Epithelial cell of prostate (primary cell): ENCODE measurements at regions not wholly inside any gene's neighbourhood (a gene's known extent, or its start where the extent isn't known, plus 50 kb on each side); places are given as distances from the start of the nearest gene placed in this dataset.
"Not testable (repeated sequence)": the region's sequence is repeated elsewhere in the genome, so short reads cannot be mapped to it uniquely, and the experiment has no call there.

Source experiments
- DNase-seq: peaks from one replicate; pipeline ENCODE4 v3.0.0-alpha.2; 2011; ENCODE audit warnings: low read depth, low spot score
- H3K27ac ChIP-seq: fragments of 450-650 bp; 2 replicates; pipeline ENCODE4 v1.5.1; 2017; ENCODE audit warnings: mild to moderate bottlenecking

DNA sequence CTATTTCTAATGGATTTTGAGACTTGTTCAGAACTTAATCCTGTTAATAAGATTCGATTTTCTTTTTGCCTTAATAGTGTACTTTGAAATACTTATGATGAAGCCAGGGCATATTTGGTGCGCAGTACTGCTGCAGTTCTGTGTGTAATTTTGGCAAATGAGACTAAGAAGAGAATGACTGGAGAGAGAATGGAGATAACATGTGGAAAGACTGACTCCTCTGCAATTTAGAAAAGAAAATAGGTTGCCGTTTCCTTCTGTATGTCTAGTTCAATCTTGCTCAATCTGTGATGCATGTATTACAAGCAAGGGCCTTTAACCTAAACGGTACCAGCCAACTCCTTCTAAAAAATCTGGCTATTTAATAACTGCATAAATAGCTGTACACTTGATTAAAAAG lies 285.1 kb upstream of the CDH11 start:
- H3K27ac ChIP-seq: no peak overlapping the region

DNA sequence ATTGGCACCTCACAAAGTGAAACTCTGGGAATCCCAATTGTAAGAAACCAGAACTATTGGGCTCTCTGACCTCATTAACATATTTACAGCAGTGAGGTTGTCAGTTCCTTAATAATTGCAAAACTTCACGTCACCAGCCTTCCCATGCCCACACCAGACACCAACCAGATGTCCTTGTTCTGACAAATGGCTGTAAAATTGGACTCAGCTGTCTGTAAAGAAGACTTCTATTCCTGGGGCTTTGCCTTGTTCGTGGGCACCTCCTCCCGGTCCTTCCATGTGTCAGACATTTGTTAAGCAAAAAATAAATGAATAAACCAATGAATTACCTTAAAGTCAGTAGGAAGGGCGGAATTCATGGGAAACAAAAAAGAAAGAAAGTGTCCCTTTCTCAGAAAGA lies 284.3 kb upstream of the CDH11 start:
- H3K27ac ChIP-seq: no peak overlapping the region
- DNase-seq: no peak

More for the DNA sequence above, 285.1 kb upstream of the CDH11 start:
- DNase-seq: no peak

DNA sequence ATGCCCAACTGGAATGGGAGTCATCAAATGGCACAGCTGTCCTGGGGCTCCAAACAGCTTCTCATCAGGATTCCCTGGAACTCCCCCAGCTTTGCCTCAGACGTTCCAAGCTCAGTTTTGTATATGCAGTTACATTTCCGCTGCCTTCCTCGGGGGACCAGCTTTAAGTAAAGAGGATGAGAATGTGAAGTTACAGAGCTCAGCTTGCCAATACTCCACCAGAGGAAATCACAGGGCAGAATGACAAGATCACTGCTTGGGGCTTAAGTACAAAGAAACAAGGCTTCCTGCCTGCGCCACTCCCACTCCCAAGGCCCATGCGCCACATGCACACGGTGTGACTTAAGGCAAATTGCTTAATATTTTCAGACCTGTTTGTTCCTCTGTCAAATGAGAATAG lies 272.4 kb upstream of the CDH11 start:
- no peak for DNase-seq
- H3K27ac ChIP-seq: no peak overlapping the region

DNA sequence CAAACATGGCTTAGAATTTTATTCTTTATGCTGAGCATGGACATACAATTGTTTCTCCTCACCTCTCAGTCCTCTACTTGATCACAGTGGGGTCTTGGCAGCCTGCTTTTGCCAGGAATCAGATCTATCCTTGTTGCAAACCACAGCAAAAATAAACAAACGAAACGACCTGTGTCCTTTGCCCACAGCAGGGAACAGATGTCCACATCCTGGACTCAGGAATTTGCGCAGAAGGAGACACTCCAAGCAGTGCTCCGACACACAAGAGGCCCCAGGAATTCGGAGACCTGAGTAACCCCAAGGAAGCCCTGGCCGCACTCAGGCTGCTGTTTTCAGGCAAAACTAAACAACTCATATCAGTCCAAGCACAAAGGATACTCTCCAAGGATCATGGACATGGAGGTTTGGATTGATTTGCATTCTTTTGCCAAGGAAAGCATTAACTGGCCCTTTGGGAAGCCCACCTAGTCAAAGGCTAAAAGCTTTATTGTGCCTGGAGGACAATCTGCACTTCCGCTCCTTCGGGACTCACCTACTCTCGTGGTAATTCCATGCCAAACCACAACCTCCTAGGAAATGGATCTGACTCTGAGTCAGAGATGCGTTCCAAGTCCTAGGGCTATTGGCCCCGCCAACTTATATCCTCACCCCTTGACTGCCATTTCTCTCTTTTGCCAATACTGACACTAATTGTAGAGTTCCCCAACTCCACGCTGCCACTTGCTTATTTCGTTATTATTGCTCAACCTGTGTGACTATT lies 271.1 kb upstream of the CDH11 start:
- DNase-seq: no peak

DNA sequence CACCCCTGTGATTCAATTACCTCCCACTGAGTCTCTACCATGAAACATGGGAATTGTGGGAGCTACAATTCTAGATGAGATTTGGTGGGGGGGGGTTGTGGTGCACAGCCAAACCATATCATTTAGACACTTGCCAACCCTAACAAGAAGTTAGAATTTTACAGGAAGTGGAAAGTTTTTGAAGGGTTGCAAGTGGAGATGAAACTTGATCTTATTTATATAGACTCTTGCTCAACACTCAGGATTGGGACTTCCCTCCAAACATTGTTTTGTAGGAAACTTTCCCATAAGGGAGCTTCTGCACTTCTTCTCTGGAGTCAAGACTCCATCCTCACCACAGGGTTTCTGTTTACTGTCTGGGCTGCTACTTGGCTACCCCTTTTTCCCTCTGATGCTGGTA lies 266.7 kb upstream of the CDH11 start:
- DNase-seq: no peak
- no peak overlapping the region for H3K27ac ChIP-seq

More for the DNA sequence above, 271.1 kb upstream of the CDH11 start:
- no peak overlapping the region for H3K27ac ChIP-seq

DNA sequence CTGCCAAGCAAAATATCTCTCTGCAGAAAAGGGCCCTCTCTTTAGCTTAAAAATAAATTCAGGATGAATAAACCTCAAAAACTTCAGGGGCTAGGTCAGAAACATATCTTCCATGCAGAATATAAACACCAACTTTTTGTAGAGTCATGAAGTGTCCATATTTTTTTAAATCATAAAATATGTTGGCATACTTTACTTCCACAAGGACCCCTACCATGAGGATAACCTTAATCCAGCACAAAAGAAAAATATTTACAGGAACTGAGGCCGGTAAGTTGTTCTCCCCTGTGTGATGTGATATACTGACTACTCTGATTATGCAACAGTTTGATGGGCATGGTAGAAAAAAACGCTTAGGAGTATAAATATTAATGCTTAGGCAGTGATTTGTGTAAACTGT lies 264.8 kb upstream of the CDH11 start:
- no peak for DNase-seq
- H3K27ac ChIP-seq: no peak overlapping the region

DNA sequence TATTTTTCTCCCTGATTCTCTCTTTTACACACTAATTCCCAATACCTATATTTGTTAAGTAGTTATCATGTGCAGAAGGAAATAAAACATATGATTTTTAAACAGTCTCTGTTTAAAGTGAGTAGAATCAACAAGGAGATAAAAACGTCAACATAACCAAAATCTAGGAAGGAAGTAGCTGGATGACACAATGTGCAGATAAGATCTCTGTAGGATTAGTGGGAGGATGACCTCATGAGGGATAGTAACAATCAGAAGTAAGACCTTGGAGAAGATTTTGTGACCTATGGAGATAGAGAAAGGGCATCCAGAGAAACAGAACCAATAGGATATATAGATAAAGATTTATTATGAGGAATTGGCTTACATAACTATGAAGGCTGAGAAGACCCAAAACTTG lies 262.6 kb upstream of the CDH11 start:
- DNase-seq: no peak
- no peak overlapping the region for H3K27ac ChIP-seq

DNA sequence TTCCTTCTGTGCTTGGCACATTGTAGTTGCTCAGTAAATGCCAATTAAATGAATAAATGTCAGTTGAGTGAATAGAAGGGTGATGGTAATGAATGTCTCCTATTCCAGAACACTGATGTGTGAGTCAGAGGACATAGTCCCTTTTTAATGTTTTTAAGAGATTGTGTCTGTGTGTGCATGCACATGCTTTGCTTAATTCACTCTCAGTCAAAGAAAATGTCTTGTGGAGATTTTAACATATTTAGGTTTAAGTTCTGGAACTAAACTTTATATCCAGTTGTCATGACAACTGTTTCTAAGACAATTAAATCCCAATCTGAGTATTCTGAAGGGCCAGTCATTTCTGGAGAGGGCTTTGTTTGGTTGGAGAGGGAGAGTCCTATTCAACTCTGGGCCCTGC lies 255.3 kb upstream of the CDH11 start:
- peak overlapping the region; percentile 57 for H3K27ac ChIP-seq

DNA sequence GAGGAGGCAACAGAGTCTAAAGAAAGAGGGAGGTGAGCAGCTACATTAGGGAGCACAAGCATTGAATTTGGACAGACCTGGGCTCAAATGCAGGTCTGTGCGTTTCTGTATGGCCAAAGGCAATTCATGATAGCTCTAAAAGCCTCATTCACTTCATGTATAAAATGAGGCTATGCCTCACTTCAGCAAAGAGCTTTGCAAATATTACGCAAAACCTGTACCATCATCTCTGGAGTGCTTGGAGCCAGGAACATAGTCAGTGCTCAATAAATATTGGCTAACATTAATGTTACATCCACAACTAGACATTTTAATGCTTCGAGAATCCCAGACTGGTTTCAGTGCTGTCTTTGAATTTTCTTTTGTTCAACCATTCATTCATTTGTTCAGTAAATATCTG lies 254.7 kb upstream of the CDH11 start:
- H3K27ac ChIP-seq: peak overlapping the region; percentile 57
- DNase-seq: no peak

More for the DNA sequence above, 255.3 kb upstream of the CDH11 start:
- DNase-seq: no peak

DNA sequence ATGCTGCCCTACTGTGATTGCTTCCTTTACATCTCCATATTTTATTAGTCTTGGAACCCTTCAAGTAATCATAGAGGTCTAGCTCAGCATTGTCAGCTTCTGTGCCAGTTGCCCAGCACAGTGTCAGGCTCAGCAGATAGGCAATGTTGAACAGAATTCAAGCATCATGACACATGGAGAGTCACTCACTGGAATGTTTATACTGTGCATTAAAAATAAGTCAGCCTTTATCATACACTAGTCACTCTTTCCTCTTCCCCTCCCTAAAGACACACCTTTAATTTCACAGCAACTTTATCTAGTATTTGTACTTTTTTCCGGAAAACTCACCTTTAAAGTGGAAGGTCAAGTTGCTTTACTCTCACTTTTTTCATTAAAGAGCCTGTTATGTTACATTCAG lies 253.8 kb upstream of the CDH11 start:
- H3K27ac ChIP-seq: peak overlapping the region; percentile 57
- no peak for DNase-seq

DNA sequence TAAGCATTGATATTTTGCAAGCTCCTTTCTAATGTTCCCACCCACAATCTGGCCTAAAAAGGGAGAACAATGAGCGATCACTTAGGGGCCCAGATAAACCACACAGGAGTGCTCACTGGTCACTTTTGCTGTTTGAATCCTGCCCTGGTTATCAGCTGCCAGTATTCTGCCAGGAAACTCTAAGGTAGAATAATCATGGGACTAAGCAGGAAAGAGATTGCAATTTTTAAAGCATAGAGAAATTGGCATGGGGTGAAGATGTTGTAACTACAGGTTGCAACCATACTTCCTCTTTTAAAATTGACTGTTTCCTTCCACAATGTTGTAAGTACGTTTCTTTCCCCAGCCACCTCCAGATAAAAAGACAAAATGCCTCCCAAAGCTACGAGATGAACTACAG lies 251.2 kb upstream of the CDH11 start:
- H3K27ac ChIP-seq: no peak overlapping the region
- DNase-seq: no peak

DNA sequence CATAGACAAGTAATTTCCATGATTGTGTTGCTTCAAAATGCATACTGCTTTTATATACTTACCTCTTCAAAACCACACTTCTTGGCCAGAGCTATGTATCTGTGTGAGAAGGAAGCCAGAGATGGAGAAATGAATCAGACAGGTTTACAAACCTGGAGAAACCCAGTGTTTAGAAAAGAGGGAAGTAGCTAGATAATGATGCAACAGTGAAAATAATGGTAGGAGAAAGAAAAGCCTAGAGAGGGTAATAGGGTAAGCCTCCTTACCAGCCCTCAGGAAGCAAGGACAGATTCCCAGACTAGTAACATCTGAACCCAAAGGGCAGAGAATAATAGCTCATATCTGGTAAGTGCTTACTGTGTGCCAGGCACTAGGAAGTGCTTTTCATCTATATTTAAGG lies 250.3 kb upstream of the CDH11 start:
- H3K27ac ChIP-seq: peak overlapping the region; percentile 12
- no peak for DNase-seq

DNA sequence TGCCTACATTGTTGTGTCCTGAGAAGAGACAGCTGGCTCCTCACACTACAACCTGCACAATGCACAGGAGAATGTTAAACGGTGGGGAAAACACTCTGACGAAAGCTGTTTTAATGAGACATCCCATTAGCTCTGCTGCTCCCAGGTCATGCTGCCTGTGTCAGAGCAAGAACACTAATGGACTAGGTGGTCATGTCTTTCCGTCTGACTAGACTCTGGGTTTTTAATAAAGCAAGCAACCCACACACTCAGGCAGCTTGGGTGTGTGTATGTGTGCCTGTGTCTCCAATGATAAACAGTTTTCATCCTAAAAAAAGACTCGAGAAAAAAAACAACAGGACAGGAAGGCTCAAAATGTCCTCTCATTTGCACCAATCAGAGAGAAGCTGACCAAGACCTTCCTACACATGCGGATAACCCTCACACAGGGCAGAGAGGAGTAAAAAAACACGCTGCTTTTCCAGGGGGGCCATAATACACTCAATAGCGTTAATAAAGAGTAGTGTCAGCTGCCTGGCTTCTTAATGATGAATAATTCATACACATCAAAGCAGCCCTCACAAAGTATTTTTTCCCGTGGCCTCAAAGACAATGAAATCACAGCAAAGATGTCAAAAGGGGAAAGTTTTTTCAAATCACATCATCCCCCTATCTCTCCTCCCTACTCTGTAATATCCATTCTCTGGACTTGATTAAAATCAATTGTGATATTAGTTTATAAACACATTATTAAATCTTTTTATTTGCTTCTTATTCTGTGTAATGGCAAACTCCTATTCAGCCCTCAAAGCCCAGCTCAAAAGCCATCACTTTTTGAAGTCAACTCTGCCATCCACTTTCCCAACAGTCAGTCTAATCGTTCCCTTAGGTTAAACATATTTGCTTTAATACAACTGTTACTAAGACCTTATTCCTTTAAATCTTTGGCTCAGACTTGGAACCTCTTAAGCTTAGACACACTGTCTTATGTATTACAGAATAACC lies 244.2 kb upstream of the CDH11 start:
- H3K27ac ChIP-seq: no peak overlapping the region

DNA sequence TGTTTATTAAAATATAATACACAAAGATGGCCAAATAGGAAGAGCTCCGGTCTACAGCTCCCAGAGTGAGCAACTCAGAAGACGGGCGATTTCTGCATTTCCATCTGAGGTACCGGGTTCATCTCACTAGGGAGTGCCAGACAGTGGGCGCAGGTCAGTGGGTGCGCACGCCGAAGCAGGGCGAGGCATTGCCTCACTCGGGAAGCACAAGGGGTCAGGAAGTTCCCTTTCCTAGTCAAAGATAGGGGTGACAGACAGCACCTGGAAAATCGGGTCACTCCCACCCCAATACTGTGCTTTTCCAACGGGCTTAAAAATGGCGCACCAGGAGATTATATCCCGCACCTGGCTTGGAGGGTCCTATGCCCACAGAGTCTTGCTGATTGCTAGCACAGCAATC lies 234.9 kb upstream of the CDH11 start:
- not testable (repeated sequence) for H3K27ac ChIP-seq, DNase-seq

More for the DNA sequence above, 244.2 kb upstream of the CDH11 start:
- DNase-seq: no peak

DNA sequence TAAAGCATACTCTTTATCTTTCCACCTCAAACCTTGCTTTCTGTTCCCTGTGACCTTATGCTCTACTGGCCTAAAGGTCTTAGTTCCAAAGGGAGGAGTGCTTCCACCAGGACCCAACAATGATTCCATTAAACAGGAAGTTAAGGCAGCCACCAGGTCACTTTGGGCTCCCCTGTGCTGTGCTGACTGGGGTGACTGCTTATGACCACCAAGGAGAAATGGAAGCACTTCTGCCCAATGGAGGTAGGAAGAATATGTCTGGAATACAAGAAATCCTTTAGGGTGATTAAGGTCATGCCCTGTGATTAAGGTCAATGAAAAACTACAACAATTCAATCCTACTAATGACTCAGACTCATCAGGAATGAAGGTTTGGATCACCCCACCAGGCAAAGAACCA lies 233.8 kb upstream of the CDH11 start:
- no peak for DNase-seq
- no peak overlapping the region for H3K27ac ChIP-seq

DNA sequence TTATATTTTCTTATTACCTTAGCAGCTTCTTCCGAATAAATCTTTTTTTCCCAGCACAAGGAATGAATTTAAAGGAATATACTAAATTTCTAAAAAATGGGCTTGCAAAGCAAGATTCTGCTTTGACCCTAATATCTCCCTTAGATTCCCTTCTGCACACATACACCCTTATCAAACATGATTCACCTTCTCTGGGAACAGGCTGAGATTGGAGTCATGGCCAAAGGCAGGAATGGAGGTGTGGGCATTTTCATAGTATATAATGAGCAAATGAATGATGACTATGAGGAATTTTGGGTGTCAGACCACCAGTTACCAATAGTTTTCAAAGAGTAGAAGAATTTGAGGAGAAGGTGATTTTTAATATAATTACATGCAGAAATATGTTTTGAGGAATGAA lies 231.3 kb upstream of the CDH11 start:
- H3K27ac ChIP-seq: no peak overlapping the region
- no peak for DNase-seq

DNA sequence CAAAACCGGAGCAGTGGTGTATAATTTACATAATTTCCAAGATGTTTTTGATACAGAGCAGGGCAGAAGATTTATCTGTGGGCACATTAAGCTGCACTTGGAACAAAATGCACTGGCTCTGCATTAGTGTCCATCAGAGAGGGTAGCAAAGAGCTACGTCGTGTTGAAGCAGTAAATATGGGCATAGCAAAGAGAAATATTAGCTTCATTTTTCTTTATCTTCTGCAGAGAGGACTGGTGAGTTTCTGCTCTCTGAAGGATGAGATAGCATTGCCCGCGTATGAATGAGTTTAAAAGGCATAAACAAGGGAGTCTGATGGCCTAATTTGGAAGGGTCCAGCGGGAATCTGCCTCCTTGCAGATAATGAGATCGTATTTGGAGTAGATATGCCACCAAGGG lies 227.8 kb upstream of the CDH11 start:
- DNase-seq: no peak
- H3K27ac ChIP-seq: no peak overlapping the region

DNA sequence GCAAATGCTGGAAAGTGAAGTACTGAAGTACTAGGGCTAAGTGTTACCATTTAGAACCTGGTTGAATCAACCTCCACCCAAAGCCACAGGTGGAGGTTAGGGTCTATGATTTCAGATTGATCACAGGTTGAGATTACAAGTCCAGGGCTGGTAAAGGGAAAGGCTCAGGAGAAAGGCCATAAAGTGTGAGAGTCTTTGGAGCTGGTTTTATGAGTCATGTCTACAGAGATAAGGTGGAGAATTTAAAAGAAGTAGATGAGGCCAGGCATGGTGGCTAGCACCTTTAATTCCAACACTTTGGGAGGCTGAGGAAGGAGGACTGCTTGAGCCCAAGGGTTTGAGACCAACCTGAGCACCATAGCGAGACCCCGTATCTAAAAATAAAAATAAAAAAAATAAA lies 221.7 kb upstream of the CDH11 start:
- no peak for DNase-seq
- no peak overlapping the region for H3K27ac ChIP-seq

DNA sequence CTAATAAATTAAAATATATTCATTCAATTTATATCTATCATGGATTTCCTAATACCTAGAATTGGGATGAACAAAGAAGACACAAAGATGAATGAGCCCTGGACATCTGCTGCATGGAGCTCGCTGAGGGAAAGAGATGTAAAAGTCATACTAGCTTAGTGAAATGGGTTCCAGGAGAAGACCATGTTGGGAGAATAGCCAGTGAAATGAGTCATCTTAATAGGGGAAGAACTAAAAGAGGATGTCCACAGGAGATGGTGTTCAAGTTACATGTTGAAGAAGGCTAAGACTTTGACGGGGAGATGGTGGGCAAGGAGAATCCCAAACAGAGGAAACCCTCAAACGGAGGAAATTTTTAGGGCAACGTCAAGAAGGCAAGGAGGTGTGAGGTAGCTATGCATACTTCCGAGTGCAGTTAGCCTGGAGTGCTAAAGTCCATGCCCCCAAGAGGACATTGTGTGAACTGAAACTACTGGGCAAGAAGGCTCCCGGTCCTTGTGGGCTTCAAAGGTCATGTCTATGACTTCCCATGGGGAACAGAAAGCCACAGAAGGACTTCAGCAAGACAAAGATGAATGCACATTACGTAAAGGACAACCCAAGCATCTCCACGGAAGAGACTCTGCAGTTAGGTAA lies 220.5 kb upstream of the CDH11 start:
- no peak for DNase-seq
- no peak overlapping the region for H3K27ac ChIP-seq

DNA sequence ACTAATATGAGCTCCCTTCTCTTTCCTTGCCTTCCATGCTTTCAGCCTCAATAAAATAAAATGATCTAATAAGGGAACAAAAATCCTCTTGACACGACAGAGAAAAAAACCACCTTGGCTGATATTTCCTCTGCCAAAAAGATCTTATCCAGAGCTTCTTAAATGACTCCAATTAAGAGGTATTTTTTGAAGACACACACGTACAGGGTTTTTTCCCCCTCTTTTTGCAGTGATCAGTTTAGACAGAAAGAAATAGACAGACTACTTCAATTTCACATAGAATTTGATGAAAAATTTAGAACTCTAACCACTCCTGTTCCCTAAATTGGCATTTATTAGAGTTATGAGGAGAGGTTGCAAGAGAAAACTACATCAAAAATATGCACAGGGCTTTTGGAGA lies 217.2 kb upstream of the CDH11 start:
- H3K27ac ChIP-seq: no peak overlapping the region
- DNase-seq: no peak

DNA sequence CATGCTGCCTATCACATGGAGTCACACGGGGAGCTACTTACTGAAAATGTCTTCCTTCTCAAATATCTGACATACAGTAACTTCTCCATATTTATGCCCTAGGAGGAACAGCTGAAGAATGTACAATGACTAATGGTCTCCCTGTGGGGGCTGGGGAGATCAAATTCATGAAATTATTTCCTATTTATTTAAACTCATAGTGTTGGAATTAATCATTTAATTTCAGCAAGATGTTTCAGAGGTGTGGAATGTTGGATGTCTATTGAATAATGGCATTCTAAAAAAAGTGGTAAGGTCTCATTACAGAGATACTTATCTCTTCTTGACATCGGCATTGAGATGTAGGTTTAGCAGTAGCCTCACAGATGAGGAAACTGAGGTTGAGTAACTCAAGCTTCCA lies 214.3 kb upstream of the CDH11 start:
- peak overlapping the region; percentile 39 for H3K27ac ChIP-seq

More for the DNA sequence above, 214.3 kb upstream of the CDH11 start:
- peak; percentile 16 for DNase-seq
